SJCRH30 (cell line): ENCODE measurements at regions not wholly inside any gene's neighbourhood (a gene's known extent, or its start where the extent isn't known, plus 50 kb on each side); places are given as distances from the start of the nearest gene placed in this dataset.

Source experiments
- DNase-seq, 2 experiments: peaks; one replicate each; pipeline ENCODE4 v3.0.0-alpha.2; 2015 to 2020
- H3K27ac ChIP-seq: fragments of 250-450 bp; sonication (Bioruptor Pico); 2 replicates; pipeline ENCODE4 v1.5.1; 2020; ENCODE audit warnings: mild to moderate bottlenecking, moderate library complexity
- H3K27me3 ChIP-seq: fragments of 250-450 bp; sonication (Bioruptor Pico); 2 replicates; pipeline ENCODE4 v1.5.1; 2020; ENCODE audit warnings: mild to moderate bottlenecking, moderate library complexity
- H3K36me3 ChIP-seq: fragments of 250-450 bp; sonication (Bioruptor Pico); 2 replicates; pipeline ENCODE4 v1.5.1; 2020; ENCODE audit warnings: mild to moderate bottlenecking, moderate library complexity
- H3K4me1 ChIP-seq: fragments of 250-450 bp; sonication (Bioruptor Pico); 2 replicates; pipeline ENCODE4 v1.5.1; 2020; ENCODE audit warnings: mild to moderate bottlenecking, moderate library complexity
- H3K4me3 ChIP-seq: fragments of 250-450 bp; sonication (Bioruptor Pico); 2 replicates; pipeline ENCODE4 v1.5.1; 2020; ENCODE audit warnings: mild to moderate bottlenecking, moderate library complexity
- H3K9me3 ChIP-seq: fragments of 250-450 bp; sonication (Bioruptor Pico); replicated peaks from 2 replicates; pipeline ENCODE4 v1.5.1; 2020; ENCODE audit warnings: mild to moderate bottlenecking, moderate library complexity

GRCh38 chr9:16068476-16068875 is 515.6 kb downstream of the CCDC171 start:
- Histone ChIP-seq H3K27me3 (no peaks in the 10 kb centered on the region), H3K9me3 (no peaks in the 10 kb centered on the region), H3K4me3 (no peak overlapping the region), H3K27ac (no peak overlapping the region), H3K4me1 (peaks cover 4% of the 10 kb centered on the region; the same call in 1 of the 2 replicates), H3K36me3 (no peaks in the 10 kb centered on the region)
- DNase-seq = no peak

- Histone ChIP-seq H3K27ac (no peak overlapping the region), H3K9me3 (no peaks in the 10 kb centered on the region), H3K4me1 (peaks cover 4% of the 10 kb centered on the region; the same call in 1 of the 2 replicates), H3K4me3 (no peak overlapping the region), H3K27me3 (no peaks in the 10 kb centered on the region), H3K36me3 (no peaks in the 10 kb centered on the region)
- no peak for DNase-seq
Observed at GRCh38 chr9:16069249-16069648, 516.4 kb downstream of the CCDC171 start.

GRCh38 chr9:16069671-16070454 is 517.0 kb downstream of the CCDC171 start:
- Histone ChIP-seq H3K27ac (no peak overlapping the region), H3K4me1 (peaks cover 4% of the 10 kb centered on the region; the same call in 1 of the 2 replicates), H3K9me3 (no peaks in the 10 kb centered on the region), H3K36me3 (no peaks in the 10 kb centered on the region), H3K27me3 (no peaks in the 10 kb centered on the region), H3K4me3 (no peak overlapping the region)
- DNase-seq = no peak

GRCh38 chr9:16070455-16071145 is 517.8 kb downstream of the CCDC171 start:
- Histone ChIP-seq H3K9me3 (no peaks in the 10 kb centered on the region), H3K36me3 (no peaks in the 10 kb centered on the region), H3K4me3 (no peak overlapping the region), H3K4me1 (peaks cover 6% of the 10 kb centered on the region; the same call in 1 of the 2 replicates), H3K27ac (no peak overlapping the region), H3K27me3 (no peaks in the 10 kb centered on the region)
- no peak for DNase-seq

GRCh38 chr9:16071400-16071799 is 518.6 kb downstream of the CCDC171 start:
- no peaks in the 10 kb centered on the region for H3K9me3 ChIP-seq
- no peaks in the 10 kb centered on the region for H3K36me3 ChIP-seq
- DNase-seq = no peak
- H3K4me3 ChIP-seq = no peak overlapping the region
- no peak overlapping the region for H3K27ac ChIP-seq
- no peaks in the 10 kb centered on the region for H3K27me3 ChIP-seq
- peaks cover 6% of the 10 kb centered on the region; the same call in 1 of the 2 replicates for H3K4me1 ChIP-seq

- Histone ChIP-seq H3K36me3 (no peaks in the 10 kb centered on the region), H3K4me3 (no peak overlapping the region), H3K4me1 (peaks cover 5% of the 10 kb centered on the region; the same call in 1 of the 2 replicates), H3K27ac (no peak overlapping the region), H3K27me3 (no peaks in the 10 kb centered on the region), H3K9me3 (no peaks in the 10 kb centered on the region)
- DNase-seq = no peak
Observed at GRCh38 chr9:16074963-16075362, 522.1 kb downstream of the CCDC171 start.

GRCh38 chr9:16075696-16076095 is 522.9 kb downstream of the CCDC171 start:
- 0 out of 2 replicates have a peak, but pooled peaks cover 2% of the 10 kb centered on the region for H3K4me1 ChIP-seq
- no peaks in the 10 kb centered on the region for H3K36me3 ChIP-seq
- no peak overlapping the region for H3K27ac ChIP-seq
- DNase-seq = no peak
- no peaks in the 10 kb centered on the region for H3K27me3 ChIP-seq
- H3K9me3 ChIP-seq = no peaks in the 10 kb centered on the region; the same call in 1 of the 2 replicates
- H3K4me3 ChIP-seq = no peak overlapping the region

GRCh38 chr9:16076511-16076910 is 523.7 kb downstream of the CCDC171 start:
- Histone ChIP-seq H3K9me3 (no peaks in the 10 kb centered on the region; the same call in 1 of the 2 replicates), H3K4me1 (0 out of 2 replicates have a peak, but pooled peaks cover 2% of the 10 kb centered on the region), H3K27ac (no peak overlapping the region), H3K36me3 (no peaks in the 10 kb centered on the region), H3K27me3 (no peaks in the 10 kb centered on the region), H3K4me3 (no peak overlapping the region)
- no peak for DNase-seq

- H3K9me3 ChIP-seq = peaks cover 4% of the 10 kb centered on the region
- H3K4me1 ChIP-seq = no peaks in the 10 kb centered on the region
- no peak overlapping the region for H3K4me3 ChIP-seq
- DNase-seq = no peak
- no peak overlapping the region for H3K27ac ChIP-seq
- H3K27me3 ChIP-seq = no peaks in the 10 kb centered on the region
- no peaks in the 10 kb centered on the region for H3K36me3 ChIP-seq
Observed at GRCh38 chr9:16082796-16083195, 530.0 kb downstream of the CCDC171 start.

- H3K27ac ChIP-seq = no peak overlapping the region
- no peaks in the 10 kb centered on the region for H3K36me3 ChIP-seq
- H3K27me3 ChIP-seq = no peaks in the 10 kb centered on the region
- H3K4me1 ChIP-seq = no peaks in the 10 kb centered on the region
- H3K9me3 ChIP-seq = peaks cover 4% of the 10 kb centered on the region
- DNase-seq = no peak
- no peak overlapping the region for H3K4me3 ChIP-seq
Observed at GRCh38 chr9:16085167-16085726, 532.4 kb downstream of the CCDC171 start.

- Histone ChIP-seq H3K27ac (peak overlapping the region; percentile 90), H3K27me3 (no peaks in the 10 kb centered on the region), H3K4me1 (peaks cover 31% of the 10 kb centered on the region), H3K36me3 (no peaks in the 10 kb centered on the region), H3K4me3 (no peak overlapping the region), H3K9me3 (peaks cover 4% of the 10 kb centered on the region; the same call in 1 of the 2 replicates)
- no peak for DNase-seq
Observed at GRCh38 chr9:16090907-16091629, 538.2 kb downstream of the CCDC171 start.

GRCh38 chr9:16092142-16093091 is 539.6 kb downstream of the CCDC171 start:
- Histone ChIP-seq H3K4me3 (peak overlapping the region; percentile 32), H3K9me3 (no peaks in the 10 kb centered on the region), H3K4me1 (peaks cover 31% of the 10 kb centered on the region), H3K27me3 (no peaks in the 10 kb centered on the region), H3K27ac (peak overlapping the region; percentile 90), H3K36me3 (no peaks in the 10 kb centered on the region)
- DNase-seq = peak; percentile 94 to 95

- H3K36me3 ChIP-seq = no peaks in the 10 kb centered on the region
- DNase-seq = no peak
- H3K9me3 ChIP-seq = no peaks in the 10 kb centered on the region
Observed at GRCh38 chr9:16098306-16098705, 545.5 kb downstream of the CCDC171 start.

More at GRCh38 chr9:16098306-16098705, 545.5 kb downstream of the CCDC171 start:
- H3K27ac ChIP-seq = no peak overlapping the region
- no peaks in the 10 kb centered on the region for H3K27me3 ChIP-seq
- no peak overlapping the region for H3K4me3 ChIP-seq
- peaks cover 40% of the 10 kb centered on the region for H3K4me1 ChIP-seq
